Ovary (tissue), 3 donors: ENCODE measurements at regions not wholly inside any gene's neighbourhood (a gene's known extent, or its start where the extent isn't known, plus 50 kb on each side); places are given as distances from the start of the nearest gene placed in this dataset.

Experiments used
- CTCF ChIP-seq, 3 donors: fragments of 450-650 bp in 2 of 3; fragments of 200-600 bp in 1 of 3; IDR thresholded peaks; one replicate each; pipeline versions ENCODE4 v1.5.1 to v1.8.0; 2016 to 2022; ENCODE audit warnings: antibody characterized with exemption in 3 of 3, mild to moderate bottlenecking in 1 of 3
- EP300 ChIP-seq: sonication (generic); formaldehyde crosslinking; IDR thresholded peaks from one replicate; pipeline ENCODE4 v1.6.1; 2017; ENCODE audit warnings: antibody characterized with exemption
- POLR2A ChIP-seq: fragments of 450-650 bp; IDR thresholded peaks from one replicate; pipeline ENCODE4 v1.6.1; 2017; ENCODE audit warnings: antibody characterized with exemption, mild to moderate bottlenecking, moderate library complexity
- donor health status: DM: no; HTN: no; CAD: no.

GRCh38 chrX:115472131-115472530 lies 88.8 kb upstream of the PLS3 start:
- TF ChIP-seq CTCF (IDR thresholded peaks at IDR 0.05) (no peak), POLR2A (no peak), EP300 (no peak)
